ENCODE measurements at regions not wholly inside any gene's neighbourhood (a gene's known extent, or its start where the extent isn't known, plus 50 kb on each side); places are given as distances from the start of the nearest gene placed in this dataset.
"Not testable (repeated sequence)": the region's sequence is repeated elsewhere in the genome, so short reads cannot be mapped to it uniquely, and the experiment has no call there.

GRCh38 chr1:121051161-121051790 lies 132.9 kb downstream of the FAM72B start:
- not testable (repeated sequence) for DNase-seq, ATAC-seq

DNA sequence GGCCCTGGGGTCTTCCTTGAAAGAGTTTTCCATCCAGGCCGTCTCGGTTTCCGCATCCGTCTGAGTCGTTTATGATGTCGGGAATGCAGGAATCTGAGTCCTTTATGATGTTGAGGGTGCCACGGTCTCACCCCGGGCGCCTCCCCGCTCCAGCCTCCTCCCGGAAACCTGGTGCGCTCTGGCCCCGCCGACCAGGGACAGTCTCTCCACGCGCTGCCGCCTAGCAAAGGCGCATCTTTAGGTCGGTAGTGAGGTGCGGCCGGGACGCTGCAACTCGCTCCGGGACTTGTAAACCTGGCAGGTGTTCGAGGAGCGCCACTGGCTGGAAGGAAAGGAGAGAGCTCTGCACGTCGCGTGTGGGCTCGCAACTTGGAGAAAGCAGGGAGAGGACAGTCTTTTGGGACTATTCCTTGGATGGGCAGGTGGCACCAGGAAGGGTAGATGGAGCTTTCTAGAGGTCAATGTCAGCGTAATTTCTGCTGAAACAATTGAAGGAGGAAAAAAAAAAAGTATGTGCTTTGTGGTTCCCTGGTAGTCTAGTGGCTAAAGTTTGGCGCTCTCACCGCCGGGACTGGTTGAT lies 132.0 kb downstream of the FAM72B start:
- peak; percentile 33 for ATAC-seq
- DNase-seq: peak; percentile 14

DNA sequence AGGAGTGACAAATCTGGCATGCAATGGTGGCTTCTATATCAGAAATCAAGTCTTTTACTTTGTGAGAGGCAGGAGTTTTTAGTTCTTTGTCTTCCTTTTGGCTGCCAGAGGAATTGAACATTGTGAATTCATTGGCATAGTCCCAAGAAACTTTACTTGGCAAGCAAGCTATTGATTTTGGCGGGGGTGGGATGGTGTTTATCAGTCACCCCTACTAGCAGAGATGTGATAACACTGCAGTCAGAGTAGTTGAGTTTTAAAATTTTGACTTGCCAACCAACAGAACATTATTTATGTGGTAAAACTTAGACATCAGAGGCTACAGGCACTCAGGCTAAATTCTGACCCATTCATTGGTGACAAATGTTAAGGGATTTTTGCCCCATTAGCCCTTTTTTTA lies 129.2 kb downstream of the FAM72B start:
- not testable (repeated sequence) for ATAC-seq, DNase-seq

- DNase-seq, ATAC-seq: not testable (repeated sequence)
These were observed 117.2 kb downstream of the FAM72B start for GRCh38 chr1:121066925-121067324.

GRCh38 chr1:121068738-121069499 lies 115.2 kb downstream of the FAM72B start:
- DNase-seq, ATAC-seq: not testable (repeated sequence)

DNA sequence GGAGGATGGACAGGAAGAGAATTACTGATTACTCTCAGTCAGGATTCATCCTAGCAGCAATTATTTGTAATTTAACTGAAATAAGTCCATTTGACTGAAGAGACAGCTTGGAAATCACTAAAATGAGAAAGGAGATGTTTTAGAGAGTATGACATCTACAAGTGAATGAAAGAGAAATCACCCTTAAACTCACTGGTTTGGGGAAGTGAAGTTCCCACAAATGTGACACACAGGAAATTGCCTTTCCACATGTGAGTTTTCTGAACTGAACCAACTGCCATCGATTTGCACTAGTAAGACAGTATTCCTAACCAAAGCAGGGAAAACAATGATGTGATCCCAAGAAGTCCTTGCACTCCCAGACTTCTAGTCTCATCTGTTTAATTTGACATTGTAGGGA lies 110.3 kb downstream of the FAM72B start:
- ATAC-seq, DNase-seq: not testable (repeated sequence)

GRCh38 chr1:121075254-121075805 lies 108.8 kb downstream of the FAM72B start:
- not testable (repeated sequence) for DNase-seq
- ATAC-seq: peak; percentile 30

DNA sequence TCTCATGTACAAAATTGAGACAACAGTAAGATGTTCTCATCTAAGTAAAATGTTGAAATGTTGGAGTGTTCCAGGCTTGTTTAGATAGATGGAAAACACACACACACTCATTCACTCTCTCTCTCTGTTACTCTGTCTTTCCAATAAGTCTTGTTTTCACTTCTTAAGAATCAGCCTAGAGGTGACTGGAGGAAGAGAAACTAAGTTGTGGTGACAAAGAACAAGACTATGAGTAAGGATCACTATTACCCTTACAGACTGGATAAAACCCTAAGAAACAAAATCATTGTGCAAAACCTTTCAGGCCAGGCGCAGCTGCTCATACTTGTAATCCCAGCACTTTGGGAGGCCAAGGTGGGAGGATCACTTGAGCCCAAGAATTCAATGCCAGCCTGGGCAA lies 107.5 kb downstream of the FAM72B start:
- not testable (repeated sequence) for DNase-seq
- peak; percentile 94 for ATAC-seq

DNA sequence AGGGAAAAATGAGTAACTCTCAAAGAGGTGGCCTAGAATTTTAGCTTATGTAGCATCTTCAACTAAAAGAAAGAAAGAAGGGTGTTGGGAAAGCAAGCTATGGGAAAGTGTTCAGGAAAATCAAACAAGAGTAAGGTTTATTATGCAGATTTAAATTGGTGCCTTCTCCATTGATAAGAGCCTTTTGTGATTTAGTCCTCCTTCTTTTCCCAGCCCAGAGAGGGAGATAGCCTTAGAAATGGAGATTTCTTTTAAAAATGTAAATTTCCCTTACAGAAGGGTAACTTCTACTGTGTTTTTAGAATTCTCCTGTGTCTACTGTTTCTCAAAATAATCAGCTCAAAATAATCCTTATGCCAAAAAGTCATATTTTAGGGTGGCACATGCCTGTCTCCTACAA lies 104.5 kb downstream of the FAM72B start:
- not testable (repeated sequence) for ATAC-seq, DNase-seq

DNA sequence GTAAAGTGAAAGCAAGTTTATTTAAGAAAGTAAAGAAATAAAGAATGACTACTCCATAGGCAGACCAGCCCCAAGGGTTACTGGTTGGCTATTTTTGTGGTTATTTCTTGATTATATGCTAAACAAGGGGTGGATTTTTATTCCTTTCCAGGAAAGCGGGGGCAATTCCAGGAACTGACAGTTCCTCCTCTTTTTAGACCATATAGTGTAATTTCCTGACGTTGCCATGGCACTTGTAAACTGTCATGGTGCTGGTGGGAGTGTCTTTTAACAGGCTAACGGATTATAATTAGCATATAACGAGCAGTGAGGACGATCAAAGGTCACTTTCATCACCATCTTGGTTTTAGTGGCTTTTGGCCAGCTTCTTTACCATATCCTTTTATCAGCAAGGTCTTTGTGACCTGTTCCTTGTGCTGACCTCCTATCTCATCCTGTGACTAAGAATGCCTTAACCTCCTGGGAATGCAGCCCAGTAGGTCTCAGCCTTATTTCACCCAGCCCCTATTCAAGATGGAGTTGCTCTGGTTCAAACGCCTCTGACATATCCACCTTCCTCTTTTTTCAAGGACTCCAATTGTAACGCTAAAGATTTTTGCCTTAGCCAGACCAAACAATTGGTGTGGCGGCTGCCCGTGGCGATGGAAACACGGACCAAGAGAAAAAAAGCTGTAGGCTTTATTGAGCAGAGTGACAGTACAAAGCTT lies 103.8 kb downstream of the FAM72B start:
- DNase-seq: peak; percentile 52
- ATAC-seq: peak; percentile 15

GRCh38 chr1:121080904-121081264 lies 103.3 kb downstream of the FAM72B start:
- not testable (repeated sequence) for DNase-seq, ATAC-seq

- not testable (repeated sequence) for DNase-seq, ATAC-seq
These were observed 102.4 kb downstream of the FAM72B start for GRCh38 chr1:121081625-121082199.

DNA sequence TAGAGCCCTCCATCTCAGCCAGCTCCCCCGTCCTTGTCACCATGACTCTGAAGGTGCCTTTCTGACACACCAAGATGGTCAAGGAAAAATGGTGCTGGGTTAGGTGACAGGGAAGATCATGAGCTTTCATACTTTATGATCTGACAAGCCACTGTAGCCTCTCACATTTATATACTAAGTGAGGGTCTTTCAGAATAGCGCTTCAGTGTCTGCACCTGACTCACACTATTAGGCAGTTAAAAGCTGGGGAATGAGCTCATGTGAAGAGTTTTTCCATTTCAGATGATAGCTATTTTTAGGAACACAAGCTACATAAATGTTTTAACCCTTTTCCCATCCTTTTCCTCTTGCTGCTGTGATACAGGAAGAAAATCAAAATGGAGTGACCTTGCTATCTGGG lies 101.1 kb downstream of the FAM72B start:
- DNase-seq, ATAC-seq: not testable (repeated sequence)

DNA sequence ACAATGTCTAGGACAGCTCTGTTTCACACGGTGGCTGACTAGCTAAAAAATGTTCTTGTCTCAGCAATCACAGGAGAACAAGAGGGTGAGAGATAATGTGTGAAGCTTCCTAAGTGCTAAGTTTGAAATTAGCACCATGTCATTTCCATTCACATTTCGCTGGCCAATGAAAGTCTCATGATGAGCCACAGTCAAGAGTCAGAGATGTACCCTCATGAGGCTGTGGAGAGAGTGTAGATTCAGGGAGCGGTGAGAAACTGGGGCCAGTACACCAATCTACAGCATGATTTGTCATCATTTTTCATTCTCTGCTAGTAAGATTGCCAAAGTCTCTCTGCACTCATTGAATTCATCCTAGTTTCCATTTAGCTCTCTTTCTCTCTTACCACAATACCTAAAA lies 97.9 kb downstream of the FAM72B start:
- ATAC-seq: peak; percentile 85
- DNase-seq: not testable (repeated sequence)

DNA sequence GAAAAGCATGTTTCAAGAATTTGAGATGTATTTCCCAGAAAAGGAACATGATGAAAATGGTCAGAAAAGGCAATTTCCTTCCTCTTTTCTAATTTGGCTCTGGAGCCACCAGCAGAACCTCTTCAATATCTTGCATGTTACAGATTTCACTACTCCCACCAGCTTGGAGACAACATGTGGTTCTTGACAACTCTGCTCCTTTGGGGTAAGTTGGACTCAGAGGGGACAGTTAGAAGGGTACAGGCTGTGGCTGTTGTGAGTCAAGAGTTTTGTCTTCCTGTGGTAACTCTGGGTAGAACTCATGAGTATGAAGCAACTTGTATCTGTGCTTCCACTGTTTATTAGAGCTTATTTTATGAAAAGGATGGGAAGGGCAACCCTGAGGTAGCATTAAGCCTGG lies 96.9 kb downstream of the FAM72B start:
- not testable (repeated sequence) for DNase-seq
- peak; percentile 58 for ATAC-seq

- DNase-seq, ATAC-seq: not testable (repeated sequence)
These were observed 95.6 kb downstream of the FAM72B start for GRCh38 chr1:121088568-121088967.

DNA sequence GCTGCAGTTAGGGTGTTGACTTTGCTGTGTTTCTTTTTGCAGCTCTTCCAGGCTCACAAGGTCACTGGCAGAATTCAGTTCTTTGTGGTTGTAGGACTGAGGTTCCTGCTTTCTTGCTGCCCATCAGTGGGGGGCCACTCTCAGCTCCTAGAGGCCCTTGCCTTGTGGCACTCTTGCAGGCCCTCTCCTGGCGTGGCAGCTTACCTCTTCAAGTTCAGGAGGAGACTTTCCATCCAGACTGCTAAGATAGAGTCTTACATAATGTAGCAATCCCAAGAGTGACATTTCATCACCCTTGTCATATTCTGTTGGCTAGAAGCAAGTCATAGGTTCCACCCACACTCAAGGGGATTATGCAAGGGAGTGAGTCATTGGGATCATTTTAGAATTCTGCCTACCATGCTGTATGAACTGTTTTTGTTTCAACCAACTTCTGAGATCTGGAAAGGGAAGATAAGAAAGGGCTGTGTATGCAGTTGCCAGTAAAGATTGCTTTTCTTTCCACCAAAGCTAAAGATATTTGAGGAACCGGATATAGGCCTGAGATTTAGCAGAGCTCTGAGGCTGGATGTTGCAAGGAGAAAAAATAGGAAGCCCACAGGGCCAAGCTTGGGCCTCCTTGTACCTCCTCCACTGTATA lies 91.7 kb downstream of the FAM72B start:
- peak; percentile 29 for ATAC-seq
- not testable (repeated sequence) for DNase-seq

- not testable (repeated sequence) for DNase-seq, ATAC-seq
These were observed 89.1 kb downstream of the FAM72B start for GRCh38 chr1:121095014-121095413.

- DNase-seq (peak; percentile 89), ATAC-seq (peak; percentile 94)
These were observed 86.8 kb downstream of the FAM72B start for GRCh38 chr1:121097127-121097866.

GRCh38 chr1:121097867-121098215 lies 86.3 kb downstream of the FAM72B start:
- ATAC-seq: not testable (repeated sequence)
- peak; percentile 7 for DNase-seq
